SK-MEL-5 (cell line): ENCODE measurements at regions not wholly inside any gene's neighbourhood (a gene's known extent, or its start where the extent isn't known, plus 50 kb on each side); places are given as distances from the start of the nearest gene placed in this dataset.
A peak's percentile ranks its signal among the peaks of the same experiment; 100 is the strongest.

Source experiments
- DNase-seq: peaks from one replicate; pipeline ENCODE4 v3.0.0-alpha.2; 2016; ENCODE audit warnings: low read depth, low spot score
- in situ Hi-C: cut with HindIII; loops from 2 replicates; pipeline ENCODE4 v1.10.0; 2016; ENCODE audit warnings: low sequenced_read_pairs, high pct_unique_total_duplicates, low pct_unique_long_range_greater_than_20kb

GRCh38 chr12:97216848-97217247, 245.8 kb upstream of the RMST start:
- in situ Hi-C loops = no loop called here
- no peak for DNase-seq

- DNase-seq = no peak
- in situ Hi-C loops = no loop called here
These were observed 240.2 kb upstream of the RMST start for GRCh38 chr12:97222391-97222790.

GRCh38 chr12:97223419-97223818, 239.2 kb upstream of the RMST start:
- in situ Hi-C loops = no loop called here
- no peak for DNase-seq

- DNase-seq = no peak
- in situ Hi-C loops = no loop called here
These were observed 233.6 kb upstream of the RMST start for GRCh38 chr12:97229004-97229403.

- in situ Hi-C loops = no loop called here
- DNase-seq = no peak
These were observed 227.5 kb upstream of the RMST start for GRCh38 chr12:97235102-97235501.

- DNase-seq = no peak
- in situ Hi-C loops = no loop called here
These were observed 216.2 kb upstream of the RMST start for GRCh38 chr12:97246368-97246767.

GRCh38 chr12:97250483-97250882, 212.1 kb upstream of the RMST start:
- DNase-seq = no peak
- in situ Hi-C loops = no loop called here

GRCh38 chr12:97257726-97258125, 204.9 kb upstream of the RMST start:
- no peak for DNase-seq
- in situ Hi-C loops = no loop called here

GRCh38 chr12:97259098-97259497, 203.5 kb upstream of the RMST start:
- DNase-seq = no peak
- in situ Hi-C loops = no loop called here

- DNase-seq = no peak
- in situ Hi-C loops = no loop called here
These were observed 201.8 kb upstream of the RMST start for GRCh38 chr12:97260786-97261185.

GRCh38 chr12:97267166-97267565, 195.4 kb upstream of the RMST start:
- no peak for DNase-seq
- in situ Hi-C loops = no loop called here

- in situ Hi-C loops = no loop called here
These were observed 194.9 kb upstream of the RMST start for GRCh38 chr12:97267594-97268202.

GRCh38 chr12:97272471-97272870, 190.1 kb upstream of the RMST start:
- no peak for DNase-seq
- in situ Hi-C loops = no loop called here

More at GRCh38 chr12:97267594-97268202, 194.9 kb upstream of the RMST start:
- DNase-seq = no peak

- DNase-seq = no peak
- in situ Hi-C loops = no loop called here
These were observed 188.2 kb upstream of the RMST start for GRCh38 chr12:97274386-97274785.

- peak; percentile 75 for DNase-seq
- in situ Hi-C loops = no loop called here
These were observed 187.3 kb upstream of the RMST start for GRCh38 chr12:97275256-97275655.

GRCh38 chr12:97275728-97276590, 186.6 kb upstream of the RMST start:
- in situ Hi-C loops = no loop called here
- peak; percentile 14 for DNase-seq

GRCh38 chr12:97276661-97277429, 185.8 kb upstream of the RMST start:
- DNase-seq = no peak
- in situ Hi-C loops = no loop called here

GRCh38 chr12:97283297-97283696, 179.3 kb upstream of the RMST start:
- DNase-seq = peak; percentile 71
- in situ Hi-C loops = no loop called here
